NB4 (cell line): ENCODE measurements at regions not wholly inside any gene's neighbourhood (a gene's known extent, or its start where the extent isn't known, plus 50 kb on each side); places are given as distances from the start of the nearest gene placed in this dataset.

Experiments
- DNase-seq: peaks from one replicate; pipeline ENCODE4 v3.0.0; 2010; ENCODE audit warnings: low read depth
- H3K4me3 ChIP-seq: one replicate; pipeline ENCODE4 v1.5.1; 2011; ENCODE audit warnings: mild to moderate bottlenecking, low read depth, low read length, moderate library complexity
- MYC ChIP-seq: IDR thresholded peaks from 2 replicates; pipeline ENCODE4 v1.6.1; 2011; ENCODE audit warnings: low read depth, low read length
- POLR2A ChIP-seq: IDR thresholded peaks from 2 replicates; pipeline ENCODE4 v1.6.1; 2011; ENCODE audit warnings: mild to moderate bottlenecking; ENCODE audit not compliant: insufficient read length; ENCODE audit errors: extremely low read depth
- TF ChIP-seq, protein P1 (sequence below): IDR thresholded peaks from 2 replicates; pipeline ENCODE4 v1.6.1; 2011; ENCODE audit warnings: low read depth, low read length
- TF ChIP-seq, protein P2 (sequence below): IDR thresholded peaks from one replicate; pipeline ENCODE4 v1.5.1; 2012; ENCODE audit warnings: low read depth, low read length

DNA sequence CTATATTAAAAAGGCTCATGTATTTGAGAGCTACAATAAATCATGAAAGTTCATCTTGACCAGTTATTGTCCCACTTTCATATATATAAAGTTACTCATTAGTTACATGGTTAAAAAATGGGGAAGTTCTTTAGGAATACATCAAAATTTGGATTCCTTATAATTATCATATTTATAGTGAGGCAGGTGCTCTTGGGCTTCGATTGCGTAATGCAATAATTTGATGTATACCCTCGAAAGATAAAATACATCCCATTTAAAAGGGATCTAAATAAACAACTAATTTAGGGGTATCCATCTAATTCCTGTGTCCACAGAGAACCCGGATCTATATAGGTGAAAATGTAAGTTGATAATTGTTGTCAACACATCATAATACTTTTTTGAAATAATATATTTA lies 444.6 kb downstream of the RIT2 start:
- TF ChIP-seq, protein P1, sequence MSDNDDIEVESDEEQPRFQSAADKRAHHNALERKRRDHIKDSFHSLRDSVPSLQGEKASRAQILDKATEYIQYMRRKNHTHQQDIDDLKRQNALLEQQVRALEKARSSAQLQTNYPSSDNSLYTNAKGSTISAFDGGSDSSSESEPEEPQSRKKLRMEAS: no peak
- no peak for TF ChIP-seq POLR2A
- TF ChIP-seq, protein P2, sequence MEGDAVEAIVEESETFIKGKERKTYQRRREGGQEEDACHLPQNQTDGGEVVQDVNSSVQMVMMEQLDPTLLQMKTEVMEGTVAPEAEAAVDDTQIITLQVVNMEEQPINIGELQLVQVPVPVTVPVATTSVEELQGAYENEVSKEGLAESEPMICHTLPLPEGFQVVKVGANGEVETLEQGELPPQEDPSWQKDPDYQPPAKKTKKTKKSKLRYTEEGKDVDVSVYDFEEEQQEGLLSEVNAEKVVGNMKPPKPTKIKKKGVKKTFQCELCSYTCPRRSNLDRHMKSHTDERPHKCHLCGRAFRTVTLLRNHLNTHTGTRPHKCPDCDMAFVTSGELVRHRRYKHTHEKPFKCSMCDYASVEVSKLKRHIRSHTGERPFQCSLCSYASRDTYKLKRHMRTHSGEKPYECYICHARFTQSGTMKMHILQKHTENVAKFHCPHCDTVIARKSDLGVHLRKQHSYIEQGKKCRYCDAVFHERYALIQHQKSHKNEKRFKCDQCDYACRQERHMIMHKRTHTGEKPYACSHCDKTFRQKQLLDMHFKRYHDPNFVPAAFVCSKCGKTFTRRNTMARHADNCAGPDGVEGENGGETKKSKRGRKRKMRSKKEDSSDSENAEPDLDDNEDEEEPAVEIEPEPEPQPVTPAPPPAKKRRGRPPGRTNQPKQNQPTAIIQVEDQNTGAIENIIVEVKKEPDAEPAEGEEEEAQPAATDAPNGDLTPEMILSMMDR: no peak
- TF ChIP-seq MYC: no peak
- no peak for DNase-seq
- H3K4me3 ChIP-seq: no peak overlapping the region

DNA sequence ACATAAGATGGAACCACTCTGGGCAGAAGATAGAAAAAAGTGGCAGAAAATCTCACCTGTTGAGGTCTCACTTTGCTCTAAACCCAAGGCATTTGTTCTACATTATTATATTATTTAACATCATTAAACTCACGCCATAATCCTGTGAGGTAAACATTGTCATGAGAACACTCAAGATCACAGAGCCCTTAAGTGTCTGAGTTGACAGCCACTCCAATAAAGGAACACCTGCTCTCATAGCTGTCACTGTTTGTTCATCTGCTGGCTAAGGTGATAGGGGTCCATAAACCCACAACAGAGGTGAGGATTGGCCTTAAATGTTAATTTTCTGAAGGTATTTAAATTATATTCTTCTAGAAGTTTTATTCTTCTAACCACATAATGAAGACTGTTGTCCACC lies 439.7 kb downstream of the RIT2 start:
- H3K4me3 ChIP-seq: no peak overlapping the region
- TF ChIP-seq MYC (no peak), POLR2A (no peak)
- TF ChIP-seq, protein P1: no peak
- TF ChIP-seq, protein P2: no peak
- no peak for DNase-seq

- no peak for TF ChIP-seq MYC
- TF ChIP-seq, protein P2: no peak
- TF ChIP-seq POLR2A: no peak
- TF ChIP-seq, protein P1: no peak
- H3K4me3 ChIP-seq: no peak overlapping the region
- no peak for DNase-seq
Measured at GRCh38 chr18:42683094-42683493, 432.4 kb downstream of the RIT2 start.

DNA sequence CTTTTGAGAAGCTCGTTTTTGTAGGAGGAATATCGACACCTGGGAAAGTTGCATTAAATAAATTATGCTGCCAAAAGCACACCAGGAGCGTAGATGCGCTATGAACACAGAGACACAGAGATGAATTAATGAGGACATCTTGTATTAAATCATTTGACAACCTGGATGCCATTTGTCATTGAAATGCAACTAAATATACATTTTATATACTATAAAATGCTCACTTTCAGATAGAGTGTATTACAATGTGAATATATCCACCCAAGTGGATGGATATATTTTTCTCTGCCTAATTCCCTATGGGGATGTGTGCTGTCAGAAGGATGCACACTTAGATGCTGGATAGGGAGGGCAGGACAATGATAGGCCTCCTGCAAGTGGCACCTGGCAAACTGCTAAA lies 426.2 kb downstream of the RIT2 start:
- TF ChIP-seq POLR2A: no peak
- TF ChIP-seq, protein P2: no peak
- TF ChIP-seq, protein P1: no peak
- no peak for TF ChIP-seq MYC
- DNase-seq: no peak
- no peak overlapping the region for H3K4me3 ChIP-seq
